GM19351 (cell line): ENCODE measurements at regions not wholly inside any gene's neighbourhood (a gene's known extent, or its start where the extent isn't known, plus 50 kb on each side); places are given as distances from the start of the nearest gene placed in this dataset.

ENCODE experiments used
- ATAC-seq: cut with Tn5 transposase; IDR thresholded peaks from one replicate; pipeline ENCODE4 v1.9.1; 2021; ENCODE audit warnings: mild to moderate bottlenecking, moderate library complexity; ENCODE audit not compliant: unreplicated experiment

GRCh38 chr1:191558379-191558778 lies 599.9 kb upstream of the RGS18 start:
- no peak for ATAC-seq

DNA sequence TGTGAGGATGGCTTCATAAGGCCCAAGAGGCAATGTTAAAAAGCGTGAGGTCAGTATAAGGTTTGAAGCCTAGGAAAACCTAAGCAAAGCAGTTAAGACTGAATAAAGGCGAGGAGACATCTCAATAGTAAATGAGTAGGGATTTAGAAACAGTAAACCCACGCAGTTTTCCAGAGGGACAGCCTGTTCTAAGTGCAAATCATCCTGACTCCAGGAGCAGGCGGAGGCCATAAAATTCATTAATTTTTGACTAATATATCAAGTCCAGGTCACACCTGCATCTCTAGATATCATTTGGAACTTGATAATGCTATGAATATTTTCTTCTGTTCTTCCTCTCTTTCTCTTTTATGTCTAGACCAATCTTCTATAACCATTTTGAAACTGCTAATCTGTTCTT lies 597.0 kb upstream of the RGS18 start:
- no peak for ATAC-seq

GRCh38 chr1:191564275-191564674 lies 594.0 kb upstream of the RGS18 start:
- ATAC-seq: no peak

GRCh38 chr1:191572479-191572878 lies 585.8 kb upstream of the RGS18 start:
- ATAC-seq: no peak

DNA sequence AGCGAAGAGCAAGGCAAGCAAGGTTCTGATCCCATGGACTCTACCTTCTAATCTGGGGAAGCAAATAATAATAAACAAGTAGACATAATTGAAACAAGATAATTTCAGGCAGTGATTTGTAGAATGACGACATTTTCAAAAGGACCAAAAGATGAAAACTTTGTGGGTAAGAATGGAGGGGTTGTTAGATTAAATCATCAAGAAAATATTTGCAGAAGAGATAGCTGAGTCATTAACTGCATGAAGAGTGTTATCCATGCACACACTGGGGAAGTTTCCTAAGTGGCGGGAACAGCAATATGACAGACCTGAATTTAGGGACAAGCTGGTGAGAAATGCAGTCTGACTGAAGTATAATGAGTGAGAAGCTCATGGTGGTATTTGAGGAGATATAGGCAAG lies 583.1 kb upstream of the RGS18 start:
- ATAC-seq: no peak

- ATAC-seq: no peak
Measured at GRCh38 chr1:191575746-191576145, 582.5 kb upstream of the RGS18 start.

- no peak for ATAC-seq
Measured at GRCh38 chr1:191577213-191577612, 581.0 kb upstream of the RGS18 start.

- ATAC-seq: no peak
Measured at GRCh38 chr1:191578281-191578680, 580.0 kb upstream of the RGS18 start.

DNA sequence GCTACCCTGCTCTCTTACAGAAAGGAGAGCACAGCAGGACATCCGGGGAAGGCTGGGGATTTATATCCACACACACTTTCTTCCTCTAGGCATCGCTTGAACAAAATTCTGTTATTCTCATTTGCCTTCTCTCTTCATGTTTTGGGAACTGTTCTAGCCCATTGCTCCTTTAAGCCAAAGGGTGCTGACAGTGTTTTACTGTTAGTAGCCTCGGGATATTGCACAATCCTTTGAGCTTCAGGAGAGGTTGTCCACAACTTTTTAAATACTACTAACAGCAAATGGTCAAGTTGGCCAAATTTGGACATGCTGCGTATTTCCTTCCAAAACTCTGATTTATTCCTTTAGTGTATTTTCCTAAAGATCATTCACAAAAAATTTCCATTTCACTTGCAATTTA lies 579.2 kb upstream of the RGS18 start:
- ATAC-seq: no peak

DNA sequence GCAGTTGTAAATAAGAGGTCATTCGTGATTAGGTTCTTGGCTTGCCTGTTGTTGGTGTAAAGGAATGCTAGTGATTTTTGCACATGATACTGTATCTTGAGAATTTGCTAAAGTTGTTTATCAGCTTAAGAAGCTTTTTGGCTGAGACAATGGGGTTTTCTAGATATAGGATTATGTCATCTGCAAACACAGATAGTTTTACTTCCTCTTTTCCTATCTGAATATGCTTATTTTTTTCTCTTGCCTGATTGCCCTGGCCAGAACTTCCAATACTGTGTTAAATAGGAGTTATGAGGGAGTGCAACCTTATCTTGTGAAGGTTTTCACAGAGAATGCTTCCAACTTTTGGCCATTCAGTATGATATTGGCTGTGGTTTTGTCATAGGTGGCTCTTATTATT lies 576.1 kb upstream of the RGS18 start:
- peak; percentile 75 for ATAC-seq

GRCh38 chr1:191585095-191585494 lies 573.2 kb upstream of the RGS18 start:
- ATAC-seq: no peak

DNA sequence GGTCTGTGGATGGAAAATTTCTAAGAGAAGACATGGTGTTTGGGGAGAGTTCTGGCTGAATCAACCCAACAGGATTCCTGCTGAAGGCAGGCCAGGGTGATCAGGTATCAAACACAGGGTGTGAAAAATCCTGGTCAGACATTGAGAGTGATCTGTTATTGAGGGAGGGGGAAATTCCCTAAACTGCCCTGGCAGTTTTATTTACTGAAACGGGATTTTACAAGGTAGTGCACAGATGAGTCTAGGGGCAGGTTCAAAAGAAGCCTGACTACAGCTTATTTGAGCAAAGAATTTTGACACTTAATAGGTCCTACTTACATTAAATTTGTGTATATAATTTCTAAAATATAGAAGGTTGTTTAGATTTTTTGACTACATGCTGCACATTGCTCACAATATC lies 569.4 kb upstream of the RGS18 start:
- ATAC-seq: no peak

GRCh38 chr1:191589536-191589935 lies 568.7 kb upstream of the RGS18 start:
- ATAC-seq: no peak

DNA sequence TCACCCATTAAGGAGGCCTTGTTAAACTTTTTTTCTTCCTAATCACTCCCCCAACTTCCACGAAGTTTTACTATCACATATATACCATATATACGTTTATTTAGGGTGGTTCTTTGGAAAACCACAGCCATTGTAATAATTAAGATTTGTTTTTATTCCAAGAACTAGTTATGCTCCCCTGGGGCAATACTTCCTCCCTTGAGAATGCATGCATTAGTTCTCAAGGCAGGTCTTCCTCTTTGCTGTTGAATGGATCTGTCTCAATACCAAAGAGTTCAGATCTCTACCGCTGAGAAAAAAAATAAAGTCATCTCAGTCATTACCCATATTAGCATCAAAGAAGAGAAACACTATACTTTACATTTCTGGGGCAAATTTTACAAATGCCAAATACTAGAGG lies 567.7 kb upstream of the RGS18 start:
- ATAC-seq: no peak

DNA sequence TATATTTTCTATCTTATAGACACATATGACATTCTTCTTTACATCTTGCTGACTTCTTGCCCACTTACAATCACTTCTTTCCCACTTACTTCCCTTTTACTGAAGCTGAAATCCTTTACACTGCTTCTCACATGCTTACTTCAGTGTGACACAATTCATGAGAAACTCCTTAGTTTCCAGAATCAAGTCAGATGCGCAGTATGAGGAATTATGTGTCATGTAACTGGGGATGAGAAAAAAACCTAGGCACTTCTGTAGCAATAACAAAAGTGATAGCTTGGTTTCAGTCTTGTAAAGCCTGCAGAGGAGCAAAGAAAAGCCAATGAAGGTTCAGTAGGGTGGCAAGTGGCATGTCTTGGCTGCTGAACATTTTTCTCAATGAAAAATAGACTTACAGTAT lies 566.2 kb upstream of the RGS18 start:
- ATAC-seq: no peak

GRCh38 chr1:191592907-191593306 lies 565.4 kb upstream of the RGS18 start:
- ATAC-seq: no peak

DNA sequence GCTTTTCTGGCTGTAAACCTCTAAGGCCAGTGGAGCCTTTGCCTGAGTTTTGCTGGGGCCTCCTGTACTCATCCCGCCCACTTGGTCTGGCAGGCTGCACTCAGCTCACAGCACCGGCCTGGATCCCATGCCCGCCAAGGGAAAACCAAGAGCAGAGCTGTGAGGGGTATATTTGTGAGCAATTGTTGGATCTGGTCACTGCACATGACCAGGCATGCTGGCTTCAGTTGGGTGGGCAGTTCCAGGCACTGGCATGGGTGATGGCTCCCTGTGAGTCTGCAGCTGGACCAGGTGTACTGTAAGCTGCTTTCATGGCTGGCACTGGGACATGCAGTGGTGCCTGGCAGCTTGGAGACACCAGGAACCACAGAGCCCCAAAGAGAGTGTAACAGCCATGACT lies 563.1 kb upstream of the RGS18 start:
- ATAC-seq: no peak

DNA sequence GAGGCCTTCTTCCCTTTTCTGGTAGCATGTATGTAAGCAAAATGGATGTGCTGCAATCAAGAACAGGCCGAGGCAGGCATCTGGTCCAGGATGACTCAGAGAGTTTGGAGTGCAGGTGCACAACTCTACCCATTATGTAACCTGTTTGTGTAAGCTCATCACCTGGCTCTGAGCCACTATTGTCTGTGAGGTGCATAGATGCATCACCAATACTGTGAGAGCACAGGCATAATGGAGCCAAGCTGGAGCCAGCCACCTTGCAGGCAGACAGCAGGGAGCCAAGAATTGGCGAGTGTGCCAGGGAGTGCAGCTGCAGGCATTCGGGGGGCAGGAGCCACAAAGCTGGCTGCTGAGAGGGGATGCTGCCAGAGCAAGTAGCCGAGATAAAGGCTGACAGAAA lies 549.9 kb upstream of the RGS18 start:
- no peak for ATAC-seq

DNA sequence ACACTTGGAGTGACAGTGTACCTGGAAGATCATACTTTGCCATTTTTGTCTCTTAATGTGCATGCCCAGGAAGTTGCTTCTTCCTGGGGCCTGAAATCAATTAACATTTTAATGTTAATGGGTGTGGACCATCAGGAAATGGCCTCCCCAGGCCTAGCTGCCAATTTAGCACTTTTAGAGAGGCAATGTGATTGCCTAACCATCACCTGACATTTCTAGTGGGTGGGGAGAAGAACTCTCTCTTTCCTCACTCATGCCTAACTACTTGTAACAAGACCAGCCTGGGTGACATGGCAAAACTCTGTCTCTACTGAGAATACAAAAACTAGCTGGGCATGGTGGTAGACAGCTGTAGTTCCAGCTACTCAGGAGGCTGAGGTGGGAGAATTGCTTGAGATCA lies 549.0 kb upstream of the RGS18 start:
- ATAC-seq: no peak

DNA sequence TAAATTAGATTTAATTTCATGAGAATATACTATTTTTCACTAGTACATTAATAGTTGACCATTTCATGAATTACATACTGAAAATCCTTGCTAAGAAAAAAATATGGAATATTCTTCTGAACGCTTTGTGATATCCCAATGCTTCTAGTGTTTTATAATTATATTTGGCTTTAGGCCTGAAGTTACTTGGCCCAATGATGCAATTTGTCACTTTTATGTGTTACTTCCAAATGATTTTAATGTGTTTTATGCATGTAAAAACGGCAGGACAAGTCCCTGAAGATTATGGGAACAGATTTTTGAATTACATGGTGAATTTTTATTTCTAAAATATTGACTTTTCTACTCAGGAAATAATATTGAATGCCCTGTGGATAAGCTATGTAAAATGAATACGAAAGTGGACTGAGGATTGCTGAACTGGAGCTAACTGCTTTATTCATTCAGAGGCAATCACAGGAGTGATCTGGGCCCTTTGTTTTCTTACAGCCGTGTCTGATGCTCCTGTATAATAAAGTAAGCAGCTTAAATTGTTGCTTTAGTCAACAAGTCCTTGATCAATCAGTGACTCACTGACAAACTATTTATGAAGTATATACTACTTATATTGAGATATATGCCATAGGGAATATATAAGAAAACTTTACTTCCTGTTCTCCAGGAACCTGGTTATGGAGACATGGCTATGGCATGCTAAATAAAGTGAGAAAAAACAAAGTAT lies 543.0 kb upstream of the RGS18 start:
- ATAC-seq: no peak

DNA sequence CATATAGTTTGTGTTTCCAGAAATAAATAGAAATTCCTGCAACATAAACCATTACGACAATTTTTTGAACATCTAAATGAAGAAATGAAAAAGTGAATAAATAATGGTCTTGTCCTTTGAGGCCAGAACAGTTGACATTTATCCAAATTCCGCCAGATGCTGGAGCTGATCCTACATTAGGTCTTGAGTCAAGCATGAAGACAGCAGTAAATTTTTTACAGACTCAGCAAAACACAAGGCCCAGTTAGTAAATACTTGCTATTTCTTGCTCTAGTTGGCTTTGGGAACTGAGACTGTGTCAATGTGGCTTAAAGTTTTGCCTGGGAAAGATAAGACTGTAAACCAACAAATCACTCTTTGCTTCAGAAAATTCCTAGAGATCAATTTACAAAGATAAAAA lies 540.1 kb upstream of the RGS18 start:
- ATAC-seq: no peak

DNA sequence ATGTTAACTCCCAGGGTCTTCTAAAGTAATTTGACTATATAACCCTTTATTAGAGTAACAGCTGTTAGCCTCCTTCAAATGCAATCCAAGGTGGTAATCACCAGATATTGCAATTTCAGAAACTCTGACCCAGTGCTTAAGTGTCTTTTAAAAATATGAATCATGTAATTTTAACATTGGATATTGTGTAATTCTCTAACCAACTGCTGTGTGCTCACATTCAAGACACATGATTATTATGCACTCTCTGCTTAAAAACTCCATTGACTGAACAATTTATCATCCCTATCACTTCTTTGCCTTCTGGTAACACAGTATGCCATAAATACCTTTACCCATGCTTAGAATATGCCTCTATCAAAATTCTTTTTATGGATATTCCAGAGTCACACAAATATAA lies 537.4 kb upstream of the RGS18 start:
- no peak for ATAC-seq

- ATAC-seq: no peak
Measured at GRCh38 chr1:191624044-191624443, 534.2 kb upstream of the RGS18 start.
